ENCODE measurements at regions not wholly inside any gene's neighbourhood (a gene's known extent, or its start where the extent isn't known, plus 50 kb on each side); places are given as distances from the start of the nearest gene placed in this dataset.

DNA sequence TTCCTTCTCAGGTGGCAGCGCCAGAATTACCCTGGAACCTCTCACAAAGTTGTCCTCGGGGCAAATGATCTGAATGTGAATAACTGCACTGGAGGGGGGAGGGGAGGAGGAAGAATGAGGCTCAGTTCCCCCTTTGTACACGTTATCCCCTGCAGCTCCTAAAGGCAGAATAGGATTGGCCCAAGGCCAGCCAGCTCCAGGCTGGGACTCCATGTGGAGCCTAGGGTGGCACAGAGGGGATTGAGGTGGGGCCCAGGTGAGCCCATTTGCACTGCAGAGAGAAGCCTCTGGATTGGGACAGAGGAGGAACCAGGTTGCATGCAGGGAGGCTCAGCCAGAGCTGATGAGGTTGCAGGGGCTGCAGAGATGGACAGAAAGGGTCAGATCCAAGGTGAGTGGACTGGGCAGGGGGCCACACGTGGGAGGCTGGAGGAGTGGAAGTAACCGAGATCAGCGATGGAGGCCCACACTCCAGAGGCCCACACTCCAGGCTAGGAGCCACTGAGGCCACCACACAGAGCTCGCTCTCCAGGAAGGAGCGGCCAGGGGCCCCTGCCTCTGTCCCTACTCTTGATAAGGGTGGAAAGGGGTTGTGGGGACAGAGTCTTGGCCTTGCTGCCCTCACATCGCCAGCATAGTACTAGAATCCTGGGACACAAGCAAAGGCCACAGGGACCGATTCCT, 78.6 kb downstream of the RBFOX3 start:
- Histone ChIP-seq H3K4me1 (no peaks in the 10 kb centered on the region), H3K4me3 (no peak overlapping the region), H3K36me3 (no peaks in the 10 kb centered on the region), H3K27me3 (no peaks in the 10 kb centered on the region), H3K9me3 (no peaks in the 10 kb centered on the region), H3K27ac (no peak overlapping the region)
- TF ChIP-seq, protein P1, sequence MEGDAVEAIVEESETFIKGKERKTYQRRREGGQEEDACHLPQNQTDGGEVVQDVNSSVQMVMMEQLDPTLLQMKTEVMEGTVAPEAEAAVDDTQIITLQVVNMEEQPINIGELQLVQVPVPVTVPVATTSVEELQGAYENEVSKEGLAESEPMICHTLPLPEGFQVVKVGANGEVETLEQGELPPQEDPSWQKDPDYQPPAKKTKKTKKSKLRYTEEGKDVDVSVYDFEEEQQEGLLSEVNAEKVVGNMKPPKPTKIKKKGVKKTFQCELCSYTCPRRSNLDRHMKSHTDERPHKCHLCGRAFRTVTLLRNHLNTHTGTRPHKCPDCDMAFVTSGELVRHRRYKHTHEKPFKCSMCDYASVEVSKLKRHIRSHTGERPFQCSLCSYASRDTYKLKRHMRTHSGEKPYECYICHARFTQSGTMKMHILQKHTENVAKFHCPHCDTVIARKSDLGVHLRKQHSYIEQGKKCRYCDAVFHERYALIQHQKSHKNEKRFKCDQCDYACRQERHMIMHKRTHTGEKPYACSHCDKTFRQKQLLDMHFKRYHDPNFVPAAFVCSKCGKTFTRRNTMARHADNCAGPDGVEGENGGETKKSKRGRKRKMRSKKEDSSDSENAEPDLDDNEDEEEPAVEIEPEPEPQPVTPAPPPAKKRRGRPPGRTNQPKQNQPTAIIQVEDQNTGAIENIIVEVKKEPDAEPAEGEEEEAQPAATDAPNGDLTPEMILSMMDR (IDR thresholded peaks at IDR 0.05), result no peak
- no peak for TF ChIP-seq POLR2A (IDR thresholded peaks at IDR 0.05)
- no peak for DNase-seq
- intact Hi-C loops (cut with DNase I; ENCODE audit: low total_unique reads), result no loop called here

DNA sequence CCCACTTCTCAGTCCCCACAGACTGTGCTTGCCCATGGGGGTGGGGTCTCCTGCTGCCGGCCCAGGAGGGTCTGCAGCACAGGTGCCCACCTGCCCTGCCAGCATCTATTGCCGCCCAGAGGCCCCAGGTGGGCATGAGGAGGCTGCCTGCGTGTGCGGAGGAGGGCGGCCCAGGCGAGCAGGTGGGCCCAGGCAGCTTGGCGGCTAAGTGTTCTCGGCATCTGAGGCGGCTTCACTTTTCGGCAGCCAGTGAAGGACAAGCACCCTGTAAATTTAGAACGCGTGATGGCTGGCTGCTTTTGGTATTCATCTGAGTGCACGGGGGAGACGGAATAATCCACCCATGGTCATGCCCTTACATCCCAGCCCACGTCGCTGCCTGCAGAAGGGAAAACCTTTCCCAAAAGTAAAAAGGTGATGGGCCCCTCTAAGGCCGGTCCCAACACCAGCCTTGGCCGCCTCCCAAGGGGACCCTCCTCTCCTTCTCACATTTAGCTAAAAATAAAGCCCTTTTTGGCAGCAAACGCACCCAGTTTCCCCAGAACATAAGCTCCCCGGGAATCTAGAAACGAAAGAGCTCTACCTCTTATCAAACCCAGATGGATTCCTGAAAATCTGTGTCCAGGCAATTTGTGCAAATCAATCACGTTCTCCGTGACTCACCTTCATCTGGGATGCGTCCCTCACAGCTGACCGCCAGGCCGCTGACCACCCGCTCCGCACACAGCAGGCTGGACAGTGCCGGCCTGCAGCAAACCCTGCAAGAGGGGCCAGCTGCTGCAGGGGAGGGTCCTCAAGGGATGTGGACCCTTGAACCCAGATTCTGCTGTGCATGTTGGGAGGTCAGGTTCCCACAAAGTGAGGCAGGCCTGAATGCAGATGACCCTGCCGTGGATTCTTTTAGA, 79.4 kb downstream of the RBFOX3 start:
- Histone ChIP-seq H3K4me1 (no peaks in the 10 kb centered on the region), H3K36me3 (no peaks in the 10 kb centered on the region), H3K4me3 (no peak overlapping the region), H3K27me3 (no peaks in the 10 kb centered on the region), H3K27ac (no peak overlapping the region), H3K9me3 (no peaks in the 10 kb centered on the region)
- no peak for DNase-seq
- intact Hi-C loops (cut with DNase I; ENCODE audit: low total_unique reads), result no loop called here
- TF ChIP-seq, protein P1 (IDR thresholded peaks at IDR 0.05), result no peak
- no peak for TF ChIP-seq POLR2A (IDR thresholded peaks at IDR 0.05)

DNA sequence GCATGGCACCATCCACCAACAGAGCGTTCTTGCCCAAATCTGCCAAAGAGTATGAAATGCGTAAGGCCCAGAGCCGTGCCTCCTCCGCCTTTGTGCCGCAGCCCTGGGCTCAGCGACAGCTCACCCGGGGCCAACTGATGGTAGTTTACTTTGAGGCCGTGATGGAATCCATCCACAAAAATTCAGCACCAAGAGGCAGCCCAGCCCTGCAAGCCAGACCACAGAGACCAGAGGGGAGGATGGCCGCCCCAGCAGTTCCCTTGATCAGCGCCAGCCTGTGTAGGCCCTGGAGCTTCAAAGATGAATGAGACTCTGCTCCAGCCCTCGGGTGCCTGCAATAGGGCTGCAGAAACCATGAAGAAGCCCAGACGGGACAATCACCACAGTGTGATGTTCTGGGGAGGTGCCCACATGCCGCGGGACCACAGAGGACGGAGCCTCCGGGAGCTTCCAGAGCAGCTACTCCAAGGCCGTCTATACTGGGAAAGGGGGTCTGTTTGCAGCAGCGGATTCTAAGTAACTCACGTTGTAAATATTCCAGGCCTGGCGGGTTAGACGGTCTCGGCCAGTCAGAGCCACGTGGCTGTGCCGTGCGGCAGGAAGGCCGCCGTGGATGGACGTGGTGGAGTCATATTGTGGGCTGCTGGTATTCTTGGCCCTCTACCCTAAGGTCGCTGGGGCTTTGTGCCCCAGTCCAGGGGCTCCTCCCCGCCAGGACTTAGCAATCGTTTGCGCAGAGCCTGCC, 80.3 kb downstream of the RBFOX3 start:
- H3K27me3 ChIP-seq, result no peaks in the 10 kb centered on the region
- no peak for DNase-seq
- no peaks in the 10 kb centered on the region for H3K9me3 ChIP-seq
- intact Hi-C loops (cut with DNase I; ENCODE audit: low total_unique reads), result no loop called here
- no peak for TF ChIP-seq POLR2A (IDR thresholded peaks at IDR 0.05)
- TF ChIP-seq, protein P1 (IDR thresholded peaks at IDR 0.05), result no peak
- H3K27ac ChIP-seq, result no peak overlapping the region
- no peak overlapping the region for H3K4me3 ChIP-seq
- no peaks in the 10 kb centered on the region for H3K4me1 ChIP-seq
- no peaks in the 10 kb centered on the region for H3K36me3 ChIP-seq

DNA sequence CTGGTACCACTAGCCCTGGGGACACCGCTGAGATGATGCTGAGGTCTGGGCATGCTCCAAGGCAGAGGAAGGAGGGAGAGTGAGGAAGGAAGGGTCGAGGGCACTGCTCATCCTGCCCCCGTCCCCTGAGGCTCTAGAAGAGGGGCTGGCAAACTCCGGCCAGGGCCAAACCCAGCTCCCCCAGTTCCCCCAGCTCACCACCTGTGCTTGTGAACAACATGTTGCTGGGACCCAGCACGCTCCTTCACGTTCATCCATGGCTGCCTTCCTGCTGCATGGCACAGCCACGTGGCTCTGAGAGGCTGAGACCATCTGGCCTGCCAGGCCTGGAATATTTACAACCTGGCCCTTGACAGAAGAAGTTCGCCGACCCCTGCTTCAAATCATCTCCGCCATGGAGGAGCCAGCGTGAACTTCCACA, 81.2 kb downstream of the RBFOX3 start:
- no peak overlapping the region for H3K4me3 ChIP-seq
- H3K9me3 ChIP-seq, result no peaks in the 10 kb centered on the region
- H3K27ac ChIP-seq, result no peak overlapping the region
- TF ChIP-seq POLR2A (IDR thresholded peaks at IDR 0.05), result no peak
- TF ChIP-seq, protein P1 (IDR thresholded peaks at IDR 0.05), result no peak
- no peaks in the 10 kb centered on the region for H3K36me3 ChIP-seq
- no peaks in the 10 kb centered on the region for H3K27me3 ChIP-seq
- intact Hi-C loops (cut with DNase I; ENCODE audit: low total_unique reads), result no loop called here
- DNase-seq, result no peak
- H3K4me1 ChIP-seq, result no peaks in the 10 kb centered on the region

Data from uterus (tissue), 3 donors.